MM.1S (cell line): ENCODE measurements at regions not wholly inside any gene's neighbourhood (a gene's known extent, or its start where the extent isn't known, plus 50 kb on each side); places are given as distances from the start of the nearest gene placed in this dataset.

Source experiments
- DNase-seq: peaks from one replicate; pipeline ENCODE4 v3.0.0-alpha.2; 2015
- H2AFZ ChIP-seq: fragments of 300-600 bp; sonication (generic); 2 replicates; pipeline ENCODE4 v1.6.0; 2016; ENCODE audit warnings: antibody characterized with exemption, low read length
- H3F3A ChIP-seq: fragments of 300-600 bp; sonication (generic); 2 replicates; pipeline ENCODE4 v1.6.1; 2016; ENCODE audit warnings: mild to moderate bottlenecking, antibody characterized with exemption, low read length, moderate library complexity, mixed read lengths; ENCODE audit not compliant: insufficient read depth
- H3K27ac ChIP-seq: fragments of 300-600 bp; sonication (generic); 2 replicates; pipeline ENCODE4 v1.5.1; 2016; ENCODE audit warnings: mild to moderate bottlenecking, low read length
- H3K27me3 ChIP-seq: fragments of 300-600 bp; sonication (generic); replicated peaks from 2 replicates; pipeline ENCODE4 v1.6.0; 2016; ENCODE audit warnings: low read length; ENCODE audit not compliant: insufficient read depth
- H3K36me3 ChIP-seq: fragments of 300-600 bp; sonication (generic); replicated peaks from 2 replicates; pipeline ENCODE4 v1.6.1; 2016; ENCODE audit warnings: mild to moderate bottlenecking, low read length, mixed read lengths; ENCODE audit not compliant: insufficient read depth
- H3K4me1 ChIP-seq: fragments of 300-600 bp; sonication (generic); 2 replicates; pipeline ENCODE4 v1.6.1; 2016; ENCODE audit warnings: low read length, mixed read lengths
- H3K4me2 ChIP-seq: fragments of 300-600 bp; sonication (generic); 2 replicates; pipeline ENCODE4 v1.6.0; 2016; ENCODE audit warnings: low read depth, low read length
- H3K4me3 ChIP-seq: fragments of 300-600 bp; sonication (generic); 2 replicates; pipeline ENCODE4 v1.5.1; 2016; ENCODE audit warnings: low read length, mixed read lengths
- H3K79me2 ChIP-seq: fragments of 300-600 bp; sonication (generic); 2 replicates; pipeline ENCODE4 v1.6.1; 2016; ENCODE audit warnings: mixed run types, low read length, mixed read lengths
- H3K9ac ChIP-seq: fragments of 300-600 bp; sonication (generic); 2 replicates; pipeline ENCODE4 v1.6.1; 2016; ENCODE audit warnings: low read length, mixed read lengths
- H3K9me2 ChIP-seq: fragments of 300-600 bp; sonication (generic); replicated peaks from 2 replicates; pipeline ENCODE4 v1.6.1; 2016; ENCODE audit warnings: mild to moderate bottlenecking, low read length, mixed read lengths; ENCODE audit not compliant: insufficient read depth
- H3K9me3 ChIP-seq: fragments of 300-600 bp; sonication (generic); replicated peaks from 2 replicates; pipeline ENCODE4 v1.6.1; 2016; ENCODE audit warnings: mild to moderate bottlenecking, low read length, mixed read lengths; ENCODE audit not compliant: insufficient read depth
- H4K20me1 ChIP-seq: fragments of 300-600 bp; sonication (generic); 2 replicates; pipeline ENCODE4 v1.6.1; 2016; ENCODE audit warnings: mild to moderate bottlenecking, low read length, moderate library complexity, mixed read lengths; ENCODE audit not compliant: insufficient read depth
- EZH2 ChIP-seq: fragments of 300-600 bp; sonication (generic); optimal IDR thresholded peaks from 2 replicates; pipeline ENCODE3; 2017; ENCODE audit warnings: low read depth, mild to moderate bottlenecking, antibody characterized with exemption, low read length, mixed read lengths
- EZH2phosphoT487 ChIP-seq: fragments of 300-600 bp; sonication (generic); IDR thresholded peaks from 2 replicates; pipeline ENCODE4 v1.6.1; 2018; ENCODE audit warnings: antibody characterized with exemption, low read length
- TF ChIP-seq, protein P1 (sequence below): fragments of 300-600 bp; sonication (generic); IDR thresholded peaks from 2 replicates; pipeline ENCODE4 v1.5.1; 2016; ENCODE audit warnings: antibody characterized with exemption, low read length, mixed read lengths

DNA sequence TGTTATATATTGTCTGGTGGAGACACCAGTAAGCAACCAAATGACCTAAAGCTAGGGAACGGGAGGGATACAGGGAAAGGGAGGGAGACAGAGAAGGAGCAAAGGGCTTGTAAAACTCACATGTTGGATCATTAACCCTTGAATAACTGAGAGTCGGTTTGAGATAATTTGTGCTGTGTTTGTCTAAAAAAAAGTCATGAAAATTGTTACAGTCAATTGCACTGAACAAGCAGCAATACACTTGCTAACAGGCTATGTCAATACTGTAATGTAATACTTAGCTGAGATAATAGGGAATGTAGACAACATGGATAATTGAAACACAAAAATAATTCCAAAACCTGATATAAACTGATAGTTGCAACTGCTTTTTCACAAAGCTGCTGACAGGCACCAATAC is 71.3 kb upstream of the ZNF521 start:
- H3K9ac ChIP-seq, result no peak overlapping the region
- H3K36me3 ChIP-seq, result no peaks in the 10 kb centered on the region
- H3K9me2 ChIP-seq, result no peaks in the 10 kb centered on the region
- H3K27me3 ChIP-seq, result no peaks in the 10 kb centered on the region
- H4K20me1 ChIP-seq, result no peaks in the 10 kb centered on the region
- H3K4me3 ChIP-seq, result no peak overlapping the region
- no peak overlapping the region for H3K27ac ChIP-seq
- TF ChIP-seq EZH2phosphoT487, result no peak
- no peak for TF ChIP-seq EZH2
- no peaks in the 10 kb centered on the region for H3K4me1 ChIP-seq
- no peaks in the 10 kb centered on the region for H3K9me3 ChIP-seq
- no peak overlapping the region for H2AFZ ChIP-seq
- no peaks in the 10 kb centered on the region for H3K79me2 ChIP-seq
- no peak for DNase-seq
- H3K4me2 ChIP-seq, result no peak overlapping the region
- H3F3A ChIP-seq, result no peaks in the 10 kb centered on the region

GRCh38 chr18:25422230-25422629 is 70.3 kb upstream of the ZNF521 start:
- no peaks in the 10 kb centered on the region for H3F3A ChIP-seq
- DNase-seq, result no peak
- H3K4me3 ChIP-seq, result no peak overlapping the region
- H3K9ac ChIP-seq, result no peak overlapping the region
- H4K20me1 ChIP-seq, result no peaks in the 10 kb centered on the region
- H3K27ac ChIP-seq, result no peak overlapping the region
- no peak overlapping the region for H3K4me2 ChIP-seq
- no peaks in the 10 kb centered on the region for H3K9me2 ChIP-seq
- H3K27me3 ChIP-seq, result no peaks in the 10 kb centered on the region
- H3K79me2 ChIP-seq, result no peaks in the 10 kb centered on the region
- no peaks in the 10 kb centered on the region for H3K9me3 ChIP-seq
- H3K36me3 ChIP-seq, result no peaks in the 10 kb centered on the region
- TF ChIP-seq EZH2 (no peak), EZH2phosphoT487 (no peak)
- TF ChIP-seq, protein P1, sequence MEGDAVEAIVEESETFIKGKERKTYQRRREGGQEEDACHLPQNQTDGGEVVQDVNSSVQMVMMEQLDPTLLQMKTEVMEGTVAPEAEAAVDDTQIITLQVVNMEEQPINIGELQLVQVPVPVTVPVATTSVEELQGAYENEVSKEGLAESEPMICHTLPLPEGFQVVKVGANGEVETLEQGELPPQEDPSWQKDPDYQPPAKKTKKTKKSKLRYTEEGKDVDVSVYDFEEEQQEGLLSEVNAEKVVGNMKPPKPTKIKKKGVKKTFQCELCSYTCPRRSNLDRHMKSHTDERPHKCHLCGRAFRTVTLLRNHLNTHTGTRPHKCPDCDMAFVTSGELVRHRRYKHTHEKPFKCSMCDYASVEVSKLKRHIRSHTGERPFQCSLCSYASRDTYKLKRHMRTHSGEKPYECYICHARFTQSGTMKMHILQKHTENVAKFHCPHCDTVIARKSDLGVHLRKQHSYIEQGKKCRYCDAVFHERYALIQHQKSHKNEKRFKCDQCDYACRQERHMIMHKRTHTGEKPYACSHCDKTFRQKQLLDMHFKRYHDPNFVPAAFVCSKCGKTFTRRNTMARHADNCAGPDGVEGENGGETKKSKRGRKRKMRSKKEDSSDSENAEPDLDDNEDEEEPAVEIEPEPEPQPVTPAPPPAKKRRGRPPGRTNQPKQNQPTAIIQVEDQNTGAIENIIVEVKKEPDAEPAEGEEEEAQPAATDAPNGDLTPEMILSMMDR, result no peak
- no peak overlapping the region for H2AFZ ChIP-seq
- H3K4me1 ChIP-seq, result no peaks in the 10 kb centered on the region

DNA sequence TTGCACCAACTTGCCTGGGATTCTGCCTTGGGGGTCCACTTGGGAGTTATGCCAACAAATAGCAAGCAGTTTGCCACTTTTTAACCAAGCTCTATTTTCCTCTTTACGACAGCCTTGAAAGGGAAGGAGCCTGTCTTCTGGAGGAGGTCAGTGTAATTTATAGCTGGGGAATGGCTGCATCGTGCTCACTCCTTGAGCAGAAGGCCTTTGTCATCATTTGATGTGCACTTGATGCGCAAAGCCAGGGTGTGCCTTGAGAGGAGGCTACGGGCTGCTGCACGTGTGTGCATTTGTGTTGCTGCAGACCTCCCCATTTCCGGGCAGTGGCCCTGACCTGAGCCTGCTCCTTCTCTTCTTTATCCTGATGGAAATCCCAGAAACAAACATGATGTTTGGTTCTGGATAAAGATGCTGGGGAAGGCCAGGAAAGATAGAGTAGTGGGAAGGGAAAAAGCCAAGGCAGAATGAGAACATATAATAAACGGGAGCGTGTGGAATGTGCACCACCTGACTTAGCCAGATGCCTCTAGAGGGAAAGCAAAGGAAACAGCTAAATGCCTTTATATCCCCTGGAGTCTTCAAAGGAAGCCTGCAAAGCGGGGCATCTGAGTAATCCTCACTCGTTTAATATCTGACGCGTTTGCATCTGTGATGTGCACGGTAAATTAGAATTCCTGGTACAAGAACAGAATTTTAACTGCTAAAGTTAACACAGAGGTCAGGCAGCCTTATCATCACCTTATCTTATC is 68.3 kb upstream of the ZNF521 start:
- Histone ChIP-seq H3K27ac (no peak overlapping the region), H3K4me1 (no peaks in the 10 kb centered on the region)
- TF ChIP-seq, protein P1, result no peak
- no peak for TF ChIP-seq EZH2phosphoT487
- no peak for TF ChIP-seq EZH2

GRCh38 chr18:25416374-25416773 is 64.4 kb upstream of the ZNF521 start:
- Histone ChIP-seq H3K27me3 (no peaks in the 10 kb centered on the region), H3K4me3 (no peak overlapping the region), H3K4me2 (no peak overlapping the region), H3F3A (no peaks in the 10 kb centered on the region), H3K9me2 (no peaks in the 10 kb centered on the region), H3K9me3 (no peaks in the 10 kb centered on the region), H3K9ac (no peak overlapping the region), H3K36me3 (no peaks in the 10 kb centered on the region), H3K4me1 (no peaks in the 10 kb centered on the region), H2AFZ (no peak overlapping the region), H3K27ac (no peak overlapping the region), H4K20me1 (no peaks in the 10 kb centered on the region), H3K79me2 (no peaks in the 10 kb centered on the region)
- DNase-seq, result no peak
- no peak for TF ChIP-seq EZH2phosphoT487
- TF ChIP-seq, protein P1, result no peak
- no peak for TF ChIP-seq EZH2

More for the DNA sequence above, 68.3 kb upstream of the ZNF521 start:
- Histone ChIP-seq H3K9me2 (no peaks in the 10 kb centered on the region), H3K27me3 (no peaks in the 10 kb centered on the region), H3K9me3 (no peaks in the 10 kb centered on the region), H3F3A (no peaks in the 10 kb centered on the region), H3K4me3 (no peak overlapping the region), H3K4me2 (no peak overlapping the region), H3K9ac (no peak overlapping the region), H4K20me1 (no peaks in the 10 kb centered on the region), H3K79me2 (no peaks in the 10 kb centered on the region), H2AFZ (no peak overlapping the region), H3K36me3 (no peaks in the 10 kb centered on the region)
- DNase-seq, result no peak
